ENCODE measurements at regions not wholly inside any gene's neighbourhood (a gene's known extent, or its start where the extent isn't known, plus 50 kb on each side); places are given as distances from the start of the nearest gene placed in this dataset.

- DNase-seq = no peak
- in situ Hi-C loops (cut with MboI; ENCODE audit: low pct_ligation_motif_present in 1 of 4, low pct_unique_long_range_greater_than_20kb in 1 of 4, low sequenced_read_pairs in 3 of 4) (no loop called here), intact Hi-C loops (cut with DNase I; ENCODE audit: low total_unique reads) (no loop called here)
- no peak overlapping the region for H3K4me3 ChIP-seq
- no peak for TF ChIP-seq CTCF (IDR thresholded peaks at IDR 0.05)
- no peak for TF ChIP-seq POLR2AphosphoS5 (IDR thresholded peaks at IDR 0.05)
- TF ChIP-seq EP300 (IDR thresholded peaks at IDR 0.05; ENCODE audit: low read depth) = no peak
- TF ChIP-seq POLR2A (IDR thresholded peaks at IDR 0.05) = no peak
- H3K9me3 ChIP-seq = no peaks in the 10 kb centered on the region
- WGBS, 2 donors (ENCODE audit: low coverage in 1 of 2) = 74 to 100% methylated on average over 1 to 10 of the region's 10 CpGs
- H3K36me3 ChIP-seq = no peaks in the 10 kb centered on the region
- H3K27ac ChIP-seq = no peak overlapping the region
- no peaks in the 10 kb centered on the region for H3K27me3 ChIP-seq
- no peaks in the 10 kb centered on the region for H3K4me1 ChIP-seq
Observed at GRCh38 chr2:3112553-3112952, 265.1 kb downstream of the EIPR1 start.

GRCh38 chr2:3112131-3112530 lies 265.5 kb downstream of the EIPR1 start:
- in situ Hi-C loops (cut with MboI; ENCODE audit: low pct_ligation_motif_present in 1 of 4, low pct_unique_long_range_greater_than_20kb in 1 of 4, low sequenced_read_pairs in 3 of 4) = no loop called here
- Histone ChIP-seq H3K4me3 (no peak overlapping the region), H3K27me3 (no peaks in the 10 kb centered on the region), H3K9me3 (no peaks in the 10 kb centered on the region), H3K27ac (no peak overlapping the region), H3K4me1 (no peaks in the 10 kb centered on the region), H3K36me3 (no peaks in the 10 kb centered on the region)
- 76% methylated on average over 6 of the region's 6 CpGs; no CpG with 5 or more reads in 1 of the 2 donors for WGBS, 2 donors (ENCODE audit: low coverage in 1 of 2)
- DNase-seq = no peak
- intact Hi-C loops (cut with DNase I; ENCODE audit: low total_unique reads) = no loop called here
- TF ChIP-seq CTCF (IDR thresholded peaks at IDR 0.05) = no peak

GRCh38 chr2:3110994-3111666 lies 266.5 kb downstream of the EIPR1 start:
- Histone ChIP-seq H3K4me1 (no peaks in the 10 kb centered on the region), H3K4me3 (no peak overlapping the region), H3K9me3 (no peaks in the 10 kb centered on the region), H3K27ac (no peak overlapping the region), H3K36me3 (no peaks in the 10 kb centered on the region), H3K27me3 (no peaks in the 10 kb centered on the region)
- in situ Hi-C loops (cut with MboI; ENCODE audit: low pct_ligation_motif_present in 1 of 4, low pct_unique_long_range_greater_than_20kb in 1 of 4, low sequenced_read_pairs in 3 of 4) = no loop called here
- DNase-seq = no peak
- TF ChIP-seq CTCF (IDR thresholded peaks at IDR 0.05) = no peak
- no peak for TF ChIP-seq POLR2A (IDR thresholded peaks at IDR 0.05)
- no peak for TF ChIP-seq POLR2AphosphoS5 (IDR thresholded peaks at IDR 0.05)
- no peak for TF ChIP-seq EP300 (IDR thresholded peaks at IDR 0.05; ENCODE audit: low read depth)
- intact Hi-C loops (cut with DNase I; ENCODE audit: low total_unique reads) = no loop called here
- 92 to 100% methylated on average over 1 to 7 of the region's 7 CpGs for WGBS, 2 donors (ENCODE audit: low coverage in 1 of 2)

GRCh38 chr2:3110555-3110954 lies 267.1 kb downstream of the EIPR1 start:
- DNase-seq = no peak
- TF ChIP-seq EP300 (IDR thresholded peaks at IDR 0.05; ENCODE audit: low read depth) (no peak), POLR2A (IDR thresholded peaks at IDR 0.05) (no peak), POLR2AphosphoS5 (IDR thresholded peaks at IDR 0.05) (no peak), CTCF (IDR thresholded peaks at IDR 0.05) (no peak)
- H3K27me3 ChIP-seq = no peaks in the 10 kb centered on the region
- WGBS, 2 donors (ENCODE audit: low coverage in 1 of 2) = 83% methylated on average over 3 of the region's 3 CpGs; no CpG with 5 or more reads in 1 of the 2 donors
- in situ Hi-C loops (cut with MboI; ENCODE audit: low pct_ligation_motif_present in 1 of 4, low pct_unique_long_range_greater_than_20kb in 1 of 4, low sequenced_read_pairs in 3 of 4) = no loop called here
- intact Hi-C loops (cut with DNase I; ENCODE audit: low total_unique reads) = no loop called here
- no peaks in the 10 kb centered on the region for H3K36me3 ChIP-seq
- no peaks in the 10 kb centered on the region for H3K4me1 ChIP-seq
- no peak overlapping the region for H3K4me3 ChIP-seq
- H3K9me3 ChIP-seq = no peaks in the 10 kb centered on the region
- no peak overlapping the region for H3K27ac ChIP-seq
